Fibroblast of pulmonary artery (primary cell): ENCODE measurements at regions not wholly inside any gene's neighbourhood (a gene's known extent, or its start where the extent isn't known, plus 50 kb on each side); places are given as distances from the start of the nearest gene placed in this dataset.
"Not testable (repeated sequence)": the region's sequence is repeated elsewhere in the genome, so short reads cannot be mapped to it uniquely, and the experiment has no call there.

Experiments used
- DNase-seq: peaks from one replicate; pipeline ENCODE4 v3.0.0-alpha.2; 2010; ENCODE audit warnings: low read depth
- H3K4me3 ChIP-seq: replicated peaks from 2 replicates; pipeline ENCODE4 v1.5.1; 2011; ENCODE audit warnings: low read depth, mild to moderate bottlenecking, control low read depth, low read length, moderate library complexity
- TF ChIP-seq, protein P1 (sequence below): IDR thresholded peaks from 2 replicates; pipeline ENCODE4 v1.5.1; 2011; ENCODE audit warnings: mild to moderate bottlenecking, control low read depth, low read length, inconsistent platforms; ENCODE audit errors: missing control alignments

DNA sequence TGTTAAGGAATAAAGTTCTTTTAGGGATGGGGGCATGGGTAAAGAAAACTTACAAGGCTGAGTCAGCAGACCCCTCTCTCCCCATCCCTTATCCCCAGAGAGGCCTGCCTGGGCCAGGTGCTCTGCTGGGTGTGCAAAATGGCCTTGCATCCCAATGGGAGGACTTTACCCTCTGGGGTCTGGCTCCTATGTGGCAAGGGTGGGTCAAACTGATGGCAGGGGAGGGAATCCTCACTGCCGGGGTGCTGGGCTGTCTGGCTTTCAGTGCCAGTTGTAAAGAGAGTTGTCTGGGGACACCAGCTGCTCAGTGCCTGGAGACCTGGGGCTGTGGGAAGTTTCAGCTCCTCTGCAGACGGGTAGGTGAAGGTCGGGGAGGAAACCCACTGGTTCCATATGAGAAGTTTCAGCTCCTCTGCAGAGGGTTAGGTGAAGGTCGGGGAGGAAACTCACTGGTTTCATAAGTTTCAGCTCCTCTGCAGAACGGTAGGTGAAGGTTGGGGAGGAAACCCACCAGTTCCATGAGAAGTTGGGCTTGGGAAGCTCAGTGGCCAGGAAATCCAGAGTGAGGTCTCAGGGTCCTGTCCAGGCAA lies 127.2 kb upstream of the PODXL start:
- TF ChIP-seq, protein P1, sequence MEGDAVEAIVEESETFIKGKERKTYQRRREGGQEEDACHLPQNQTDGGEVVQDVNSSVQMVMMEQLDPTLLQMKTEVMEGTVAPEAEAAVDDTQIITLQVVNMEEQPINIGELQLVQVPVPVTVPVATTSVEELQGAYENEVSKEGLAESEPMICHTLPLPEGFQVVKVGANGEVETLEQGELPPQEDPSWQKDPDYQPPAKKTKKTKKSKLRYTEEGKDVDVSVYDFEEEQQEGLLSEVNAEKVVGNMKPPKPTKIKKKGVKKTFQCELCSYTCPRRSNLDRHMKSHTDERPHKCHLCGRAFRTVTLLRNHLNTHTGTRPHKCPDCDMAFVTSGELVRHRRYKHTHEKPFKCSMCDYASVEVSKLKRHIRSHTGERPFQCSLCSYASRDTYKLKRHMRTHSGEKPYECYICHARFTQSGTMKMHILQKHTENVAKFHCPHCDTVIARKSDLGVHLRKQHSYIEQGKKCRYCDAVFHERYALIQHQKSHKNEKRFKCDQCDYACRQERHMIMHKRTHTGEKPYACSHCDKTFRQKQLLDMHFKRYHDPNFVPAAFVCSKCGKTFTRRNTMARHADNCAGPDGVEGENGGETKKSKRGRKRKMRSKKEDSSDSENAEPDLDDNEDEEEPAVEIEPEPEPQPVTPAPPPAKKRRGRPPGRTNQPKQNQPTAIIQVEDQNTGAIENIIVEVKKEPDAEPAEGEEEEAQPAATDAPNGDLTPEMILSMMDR = no peak
- DNase-seq = no peak
- H3K4me3 ChIP-seq = no peak overlapping the region

DNA sequence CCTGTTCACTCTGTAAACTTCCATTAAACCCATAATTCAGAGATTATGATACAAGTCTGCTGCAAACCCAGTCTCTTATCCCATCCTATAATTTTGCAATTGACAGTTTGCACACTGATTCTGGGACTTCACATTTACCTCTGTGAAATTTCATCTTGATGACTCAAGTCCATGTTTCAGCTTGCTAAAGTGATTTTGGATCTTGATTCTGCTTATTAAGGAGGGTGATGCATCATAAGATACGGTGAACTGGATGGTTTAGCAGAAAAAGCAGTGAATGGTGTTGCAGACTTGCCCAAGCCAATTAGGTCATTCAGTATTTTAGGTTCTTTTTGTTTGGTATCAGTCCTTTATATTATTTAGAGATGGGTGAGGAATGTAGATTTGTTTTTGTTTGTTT lies 125.5 kb upstream of the PODXL start:
- no peak for DNase-seq
- H3K4me3 ChIP-seq = no peak overlapping the region
- TF ChIP-seq, protein P1 = no peak

DNA sequence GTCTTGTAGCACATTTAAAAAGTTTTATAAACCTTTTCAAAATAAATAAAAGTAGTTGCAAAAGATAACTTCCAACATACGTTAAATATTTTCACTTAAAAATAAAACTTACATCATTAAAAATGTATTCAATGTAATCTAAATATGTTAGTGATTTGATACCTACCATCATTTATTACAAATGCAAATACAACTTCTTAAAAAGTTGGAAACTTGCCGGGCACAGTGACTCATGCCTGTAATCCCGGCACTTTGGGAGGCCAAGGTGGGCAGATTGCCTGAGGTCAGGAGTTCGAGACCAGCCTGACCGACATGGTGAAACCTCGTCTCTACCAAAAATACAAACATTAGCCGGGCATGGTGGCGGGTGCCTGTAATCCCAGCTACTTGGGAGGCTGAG lies 122.6 kb upstream of the PODXL start:
- H3K4me3 ChIP-seq, DNase-seq: not testable (repeated sequence)

DNA sequence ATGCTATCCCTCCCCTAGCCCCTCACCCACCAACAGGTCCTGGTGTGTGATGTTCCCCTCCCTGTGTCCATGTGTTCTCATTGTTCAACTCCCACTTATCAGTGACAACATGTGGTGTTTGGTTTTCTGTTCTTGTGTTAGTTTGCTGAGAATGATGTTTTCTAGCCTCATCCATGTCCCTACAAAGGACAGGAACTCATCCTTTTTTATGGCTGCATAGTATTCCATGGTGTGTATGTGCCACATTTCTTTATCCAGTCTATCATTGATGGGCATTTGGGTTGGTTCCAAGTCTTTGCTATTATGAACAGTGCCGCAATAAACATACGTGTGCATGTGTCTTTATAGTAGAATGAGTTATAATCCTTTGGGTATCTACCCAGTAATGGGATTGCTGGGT lies 120.4 kb upstream of the PODXL start:
- DNase-seq, H3K4me3 ChIP-seq: not testable (repeated sequence)

DNA sequence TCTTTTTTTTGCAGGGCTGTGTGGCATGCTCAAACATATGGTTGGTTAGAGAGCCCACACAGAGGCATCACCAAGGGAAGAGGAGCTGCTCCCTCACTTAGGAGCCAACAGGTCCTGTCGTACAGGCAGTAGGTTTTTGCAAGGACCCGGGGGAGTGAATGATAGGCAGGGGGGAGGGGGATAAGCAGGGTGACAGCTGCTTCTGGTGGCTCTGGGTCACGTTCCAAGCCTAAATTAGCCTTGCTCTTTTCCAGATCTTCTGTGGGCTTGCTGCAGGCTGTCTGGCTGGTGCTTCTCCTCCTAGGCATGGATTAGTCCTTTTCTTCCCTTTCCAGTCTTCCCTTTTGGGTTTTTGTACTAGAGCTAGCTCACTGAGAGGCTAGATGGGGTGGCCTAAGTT lies 117.7 kb upstream of the PODXL start:
- no peak overlapping the region for H3K4me3 ChIP-seq
- no peak for DNase-seq
- TF ChIP-seq, protein P1 = no peak

DNA sequence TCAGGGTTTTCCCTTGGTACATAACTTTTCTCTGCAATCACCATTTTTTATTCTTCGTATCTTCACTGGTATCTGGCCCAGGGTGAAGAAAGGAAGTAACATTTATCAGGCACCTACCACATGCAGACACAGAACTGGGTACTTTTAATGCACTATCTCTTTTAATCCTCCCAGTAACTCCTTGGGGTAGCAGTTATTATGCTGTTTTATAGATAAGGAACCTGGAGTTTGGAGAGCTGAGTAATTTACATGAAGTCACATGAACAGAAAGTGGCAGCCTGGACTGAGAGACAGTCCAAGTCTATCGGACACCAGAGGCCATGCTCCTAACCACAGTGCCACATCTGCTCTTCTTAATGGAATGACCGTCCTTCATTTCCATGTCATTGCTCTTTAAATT lies 117.1 kb upstream of the PODXL start:
- TF ChIP-seq, protein P1 = no peak
- DNase-seq = no peak
- H3K4me3 ChIP-seq = no peak overlapping the region

DNA sequence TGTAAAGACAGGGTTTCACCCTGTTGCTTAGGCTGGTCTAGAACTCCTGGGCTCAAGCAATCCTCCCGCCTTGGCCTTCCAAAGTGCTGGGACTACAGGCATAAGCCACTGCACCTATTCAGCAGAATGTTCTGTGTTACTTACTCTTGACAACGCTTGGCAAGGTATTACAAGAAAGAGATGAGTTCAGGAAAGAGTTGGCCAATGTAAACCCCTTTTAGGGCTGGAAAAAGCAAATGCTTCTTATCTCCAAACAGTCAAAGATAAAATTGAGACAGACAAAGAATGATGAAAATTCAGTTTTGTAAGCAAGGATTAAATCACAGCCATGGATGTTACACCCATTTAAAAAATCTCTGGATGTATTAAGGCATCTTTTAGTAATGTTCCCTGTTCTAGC lies 114.0 kb upstream of the PODXL start:
- TF ChIP-seq, protein P1 = no peak
- H3K4me3 ChIP-seq = no peak overlapping the region
- no peak for DNase-seq

DNA sequence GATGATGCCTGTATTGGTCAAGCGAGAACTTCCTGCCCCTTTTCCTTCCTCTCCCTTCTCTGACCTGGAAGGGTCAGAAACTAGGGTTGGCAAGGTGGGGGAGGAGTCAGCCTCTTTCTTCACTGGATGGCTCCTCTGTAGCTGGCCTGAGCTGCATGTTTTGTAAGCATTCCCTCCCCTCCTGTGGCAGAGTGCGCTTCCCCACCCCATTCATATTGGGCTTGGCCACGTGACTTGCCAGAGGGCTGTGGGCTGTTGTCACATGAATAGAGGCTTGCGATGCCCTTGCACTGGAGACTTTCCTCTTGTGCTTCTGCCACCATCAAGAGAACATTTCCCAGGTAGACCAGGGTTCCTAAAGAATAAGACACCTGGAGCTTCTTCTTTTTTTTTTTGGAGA lies 111.3 kb upstream of the PODXL start:
- no peak overlapping the region for H3K4me3 ChIP-seq
- TF ChIP-seq, protein P1 = no peak
- DNase-seq = no peak
